ENCODE measurements at regions not wholly inside any gene's neighbourhood (a gene's known extent, or its start where the extent isn't known, plus 50 kb on each side); places are given as distances from the start of the nearest gene placed in this dataset.
"Not testable (repeated sequence)": the region's sequence is repeated elsewhere in the genome, so short reads cannot be mapped to it uniquely, and the experiment has no call there.

DNA sequence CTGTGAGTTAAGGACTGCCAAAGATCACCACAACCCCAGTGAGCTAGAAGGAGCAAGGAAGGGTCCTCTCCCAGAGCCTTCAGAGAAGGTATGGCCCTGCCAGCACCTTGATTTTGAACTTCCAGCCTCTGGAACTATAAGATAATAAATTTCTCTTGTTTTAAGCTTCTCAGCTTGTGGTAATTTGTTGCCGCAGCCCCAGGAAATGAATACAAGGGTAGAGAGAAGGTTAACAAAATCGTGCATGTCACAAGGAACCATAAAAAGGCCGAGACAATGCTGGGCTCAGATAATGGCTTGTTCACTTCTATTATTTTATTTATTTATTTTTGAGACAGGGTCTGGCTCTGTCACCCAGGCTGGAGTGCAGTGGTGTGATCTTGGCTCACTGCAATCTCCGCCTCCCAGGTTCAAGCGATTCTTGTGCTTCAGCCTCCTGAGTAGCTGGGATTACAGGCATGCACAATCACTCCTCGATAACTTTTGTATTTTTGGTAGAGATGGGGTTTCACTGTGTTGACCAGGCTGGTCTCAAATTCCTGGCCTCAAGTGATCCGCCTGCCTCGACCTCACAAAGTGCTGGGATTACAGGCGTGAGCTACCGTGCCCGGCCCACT lies 71.5 kb downstream of the WSB1 start:
- H3K27ac ChIP-seq (ENCODE audit: extremely low read depth, low read depth, low read length); H3K4me3 ChIP-seq (ENCODE audit: low read depth, low read length); H3K4me1 ChIP-seq (ENCODE audit: control insufficient read depth, insufficient read depth, low read length); H3K9me3 ChIP-seq (ENCODE audit: control insufficient read depth, insufficient read depth, low read depth, low read length); POLR2A ChIA-PET; H3K36me3 ChIP-seq (ENCODE audit: control insufficient read depth in 2 of 2, insufficient read depth in 1 of 2, low read length in 2 of 2): not testable (repeated sequence)
- TF ChIP-seq ZNF548 (tag by site-specific recombination; IDR thresholded peaks at IDR 0.05), result peak; percentile 80; the same call in 1 of the 2 replicates
- peak; percentile 47; the same call in 1 of the 2 replicates for TF ChIP-seq ZBTB17 (tag by site-specific recombination; IDR thresholded peaks at IDR 0.05)
- CTCF ChIA-PET, result interaction anchor here (1.2 to 4.9 kb wide), 3 partner anchors 11 to 238 kb away, joined by 4 to 24 read pairs (median 8); no protein-coding TSS in a partner anchor

DNA sequence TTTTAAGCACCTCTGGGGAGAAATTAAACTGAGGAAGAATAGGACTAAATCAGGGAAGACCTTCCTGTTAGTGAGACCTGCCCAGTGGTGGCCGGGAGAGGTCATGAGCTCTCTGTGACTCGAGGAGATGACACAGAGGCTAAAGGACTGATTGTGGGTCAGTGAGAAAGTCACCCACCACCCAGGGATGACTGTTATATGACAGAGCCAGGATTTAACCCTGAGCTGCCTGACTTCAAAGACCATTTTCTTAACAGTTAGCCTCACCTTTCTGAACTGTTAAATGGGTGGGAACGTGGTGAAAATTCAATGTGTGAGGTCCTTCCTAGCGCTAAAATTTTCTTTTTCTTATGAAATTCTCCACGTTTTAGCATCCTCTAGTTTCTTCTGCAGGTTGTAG lies 72.5 kb downstream of the WSB1 start:
- H3K36me3 ChIP-seq (ENCODE audit: control insufficient read depth in 2 of 2, insufficient read depth in 1 of 2, low read length in 2 of 2), result no peaks in the 10 kb centered on the region
- TF ChIP-seq ZNF202 (tag by site-specific recombination; IDR thresholded peaks at IDR 0.05; ENCODE audit: borderline replicate concordance) (no peak), ZNF776 (tag by site-specific recombination; IDR thresholded peaks at IDR 0.05; ENCODE audit: borderline replicate concordance) (no peak), ZNF473 (tag by site-specific recombination; IDR thresholded peaks at IDR 0.05) (no peak), ZNF621 (tag by site-specific recombination; IDR thresholded peaks at IDR 0.05) (no peak), ZNF140 (tag by site-specific recombination; IDR thresholded peaks at IDR 0.05) (no peak), ZNF701 (tag by site-specific recombination; IDR thresholded peaks at IDR 0.05) (no peak), ZSCAN23 (tag by site-specific recombination; IDR thresholded peaks at IDR 0.05) (no peak), BCL11B (tag by site-specific recombination; IDR thresholded peaks at IDR 0.05; ENCODE audit: low read depth) (no peak), MEIS1 (CRISPR knock-in tag; IDR thresholded peaks at IDR 0.05; ENCODE audit: borderline replicate concordance) (no peak), ZNF324 (tag by site-specific recombination; IDR thresholded peaks at IDR 0.05) (no peak), ZNF239 (tag by site-specific recombination; IDR thresholded peaks at IDR 0.05) (no peak)
- TF ChIP-seq, protein P1, sequence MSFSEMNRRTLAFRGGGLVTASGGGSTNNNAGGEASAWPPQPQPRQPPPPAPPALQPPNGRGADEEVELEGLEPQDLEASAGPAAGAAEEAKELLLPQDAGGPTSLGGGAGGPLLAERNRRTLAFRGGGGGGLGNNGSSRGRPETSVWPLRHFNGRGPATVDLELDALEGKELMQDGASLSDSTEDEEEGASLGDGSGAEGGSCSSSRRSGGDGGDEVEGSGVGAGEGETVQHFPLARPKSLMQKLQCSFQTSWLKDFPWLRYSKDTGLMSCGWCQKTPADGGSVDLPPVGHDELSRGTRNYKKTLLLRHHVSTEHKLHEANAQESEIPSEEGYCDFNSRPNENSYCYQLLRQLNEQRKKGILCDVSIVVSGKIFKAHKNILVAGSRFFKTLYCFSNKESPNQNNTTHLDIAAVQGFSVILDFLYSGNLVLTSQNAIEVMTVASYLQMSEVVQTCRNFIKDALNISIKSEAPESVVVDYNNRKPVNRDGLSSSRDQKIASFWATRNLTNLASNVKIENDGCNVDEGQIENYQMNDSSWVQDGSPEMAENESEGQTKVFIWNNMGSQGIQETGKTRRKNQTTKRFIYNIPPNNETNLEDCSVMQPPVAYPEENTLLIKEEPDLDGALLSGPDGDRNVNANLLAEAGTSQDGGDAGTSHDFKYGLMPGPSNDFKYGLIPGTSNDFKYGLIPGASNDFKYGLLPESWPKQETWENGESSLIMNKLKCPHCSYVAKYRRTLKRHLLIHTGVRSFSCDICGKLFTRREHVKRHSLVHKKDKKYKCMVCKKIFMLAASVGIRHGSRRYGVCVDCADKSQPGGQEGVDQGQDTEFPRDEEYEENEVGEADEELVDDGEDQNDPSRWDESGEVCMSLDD (tag by site-specific recombination; IDR thresholded peaks at IDR 0.05), result no peak
- no peaks in the 10 kb centered on the region for H3K4me1 ChIP-seq (ENCODE audit: control insufficient read depth, insufficient read depth, low read length)
- H3K27ac ChIP-seq (ENCODE audit: extremely low read depth, low read depth, low read length), result no peak overlapping the region
- ChIA-PET CTCF (interaction anchor here (1.1 to 4.9 kb wide), 4 partner anchors 12 to 21 kb away, joined by 4 to 24 read pairs (median 6); no protein-coding TSS in a partner anchor), POLR2A (no interaction called here)
- H3K9me3 ChIP-seq (ENCODE audit: control insufficient read depth, insufficient read depth, low read depth, low read length), result no peaks in the 10 kb centered on the region
- no peak overlapping the region for H3K4me3 ChIP-seq (ENCODE audit: low read depth, low read length)

- POLR2A ChIA-PET, result no interaction called here
Measured at GRCh38 chr17:27367121-27367981, 73.4 kb downstream of the WSB1 start.

More at GRCh38 chr17:27367121-27367981, 73.4 kb downstream of the WSB1 start:
- TF ChIP-seq ZNF398 (tag by site-specific recombination; IDR thresholded peaks at IDR 0.05) (peak; percentile 57), ZNF571 (tag by site-specific recombination; IDR thresholded peaks at IDR 0.05) (no peak)
- no peak overlapping the region for H3K27ac ChIP-seq (ENCODE audit: extremely low read depth, low read depth, low read length)
- no peaks in the 10 kb centered on the region for H3K4me1 ChIP-seq (ENCODE audit: control insufficient read depth, insufficient read depth, low read length)
- no peak overlapping the region for H3K4me3 ChIP-seq (ENCODE audit: low read depth, low read length)
- no peaks in the 10 kb centered on the region for H3K9me3 ChIP-seq (ENCODE audit: control insufficient read depth, insufficient read depth, low read depth, low read length)
- CTCF ChIA-PET, result interaction anchor here (0.6 to 4.9 kb wide), 6 partner anchors 8 to 234 kb away, joined by 3 to 24 read pairs (median 4); no protein-coding TSS in a partner anchor
- no peaks in the 10 kb centered on the region for H3K36me3 ChIP-seq (ENCODE audit: control insufficient read depth in 2 of 2, insufficient read depth in 1 of 2, low read length in 2 of 2)
